Mesothelial cell of epicardium (in vitro differentiated cells): ENCODE measurements at regions not wholly inside any gene's neighbourhood (a gene's known extent, or its start where the extent isn't known, plus 50 kb on each side); places are given as distances from the start of the nearest gene placed in this dataset.

ENCODE experiments used
- DNase-seq, 2 experiments: peaks; one replicate each; pipeline ENCODE4 v3.0.0; 2021; ENCODE audit warnings: low spot score in 2 of 2; ENCODE audit not compliant: unreplicated experiment in 2 of 2
- H3K27ac Mint-ChIP-seq: 2 replicates; pipeline ENCODE4 v1.8.0; 2021; ENCODE audit warnings: mixed read lengths
- H3K27me3 Mint-ChIP-seq: 2 replicates; pipeline ENCODE4 v1.8.0; 2021; ENCODE audit warnings: low read depth, mixed read lengths
- H3K36me3 Mint-ChIP-seq: 2 replicates; pipeline ENCODE4 v1.8.0; 2021; ENCODE audit warnings: mixed read lengths
- H3K4me1 Mint-ChIP-seq: 2 replicates; pipeline ENCODE4 v1.8.0; 2021; ENCODE audit warnings: mixed read lengths
- H3K4me3 Mint-ChIP-seq: 2 replicates; pipeline ENCODE4 v1.8.0; 2021; ENCODE audit warnings: mild to moderate bottlenecking, moderate library complexity, mixed read lengths
- H3K9me3 Mint-ChIP-seq: 2 replicates; pipeline ENCODE4 v1.8.0; 2021; ENCODE audit warnings: mixed read lengths
- TF ChIP-seq, protein P1 (sequence below): fragments of 200-600 bp; sonication (generic); IDR thresholded peaks from one replicate; pipeline ENCODE4 v1.5.0; 2021; ENCODE audit warnings: antibody characterized with exemption; ENCODE audit not compliant: unreplicated experiment

GRCh38 chr7:68376131-68376661 is 1222.1 kb upstream of the AUTS2 start:
- DNase-seq: no peak
- TF ChIP-seq, protein P1, sequence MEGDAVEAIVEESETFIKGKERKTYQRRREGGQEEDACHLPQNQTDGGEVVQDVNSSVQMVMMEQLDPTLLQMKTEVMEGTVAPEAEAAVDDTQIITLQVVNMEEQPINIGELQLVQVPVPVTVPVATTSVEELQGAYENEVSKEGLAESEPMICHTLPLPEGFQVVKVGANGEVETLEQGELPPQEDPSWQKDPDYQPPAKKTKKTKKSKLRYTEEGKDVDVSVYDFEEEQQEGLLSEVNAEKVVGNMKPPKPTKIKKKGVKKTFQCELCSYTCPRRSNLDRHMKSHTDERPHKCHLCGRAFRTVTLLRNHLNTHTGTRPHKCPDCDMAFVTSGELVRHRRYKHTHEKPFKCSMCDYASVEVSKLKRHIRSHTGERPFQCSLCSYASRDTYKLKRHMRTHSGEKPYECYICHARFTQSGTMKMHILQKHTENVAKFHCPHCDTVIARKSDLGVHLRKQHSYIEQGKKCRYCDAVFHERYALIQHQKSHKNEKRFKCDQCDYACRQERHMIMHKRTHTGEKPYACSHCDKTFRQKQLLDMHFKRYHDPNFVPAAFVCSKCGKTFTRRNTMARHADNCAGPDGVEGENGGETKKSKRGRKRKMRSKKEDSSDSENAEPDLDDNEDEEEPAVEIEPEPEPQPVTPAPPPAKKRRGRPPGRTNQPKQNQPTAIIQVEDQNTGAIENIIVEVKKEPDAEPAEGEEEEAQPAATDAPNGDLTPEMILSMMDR: no peak
- Mint-ChIP-seq H3K4me1 (peaks cover 19% of the 10 kb centered on the region), H3K9me3 (peaks cover 18% of the 10 kb centered on the region), H3K4me3 (no peak overlapping the region), H3K27ac (peak overlapping the region; percentile 11), H3K36me3 (peaks cover 1% of the 10 kb centered on the region), H3K27me3 (no peaks in the 10 kb centered on the region)

- Mint-ChIP-seq H3K4me1 (peaks cover 5% of the 10 kb centered on the region), H3K27ac (no peak overlapping the region), H3K27me3 (no peaks in the 10 kb centered on the region), H3K4me3 (no peak overlapping the region), H3K36me3 (peaks cover 7% of the 10 kb centered on the region), H3K9me3 (peaks cover 37% of the 10 kb centered on the region)
- TF ChIP-seq, protein P1: no peak
- DNase-seq: no peak
Observed at GRCh38 chr7:68381731-68382130, 1216.5 kb upstream of the AUTS2 start.

GRCh38 chr7:68384581-68384980 is 1213.7 kb upstream of the AUTS2 start:
- H3K27me3 Mint-ChIP-seq: no peaks in the 10 kb centered on the region
- peaks cover 5% of the 10 kb centered on the region for H3K36me3 Mint-ChIP-seq
- TF ChIP-seq, protein P1: no peak
- H3K27ac Mint-ChIP-seq: no peak overlapping the region
- H3K9me3 Mint-ChIP-seq: peaks cover 31% of the 10 kb centered on the region
- no peak for DNase-seq
- peaks cover under 1% of the 10 kb centered on the region for H3K4me1 Mint-ChIP-seq
- no peak overlapping the region for H3K4me3 Mint-ChIP-seq

GRCh38 chr7:68393051-68393450 is 1205.2 kb upstream of the AUTS2 start:
- Mint-ChIP-seq H3K4me3 (no peak overlapping the region), H3K9me3 (peaks cover 19% of the 10 kb centered on the region), H3K4me1 (no peaks in the 10 kb centered on the region), H3K27ac (no peak overlapping the region), H3K36me3 (no peaks in the 10 kb centered on the region), H3K27me3 (no peaks in the 10 kb centered on the region)
- TF ChIP-seq, protein P1: no peak
- DNase-seq: no peak

- DNase-seq: no peak
- Mint-ChIP-seq H3K36me3 (no peaks in the 10 kb centered on the region), H3K4me1 (no peaks in the 10 kb centered on the region), H3K4me3 (no peak overlapping the region), H3K27ac (no peak overlapping the region), H3K9me3 (peaks cover 19% of the 10 kb centered on the region), H3K27me3 (no peaks in the 10 kb centered on the region)
- TF ChIP-seq, protein P1: no peak
Observed at GRCh38 chr7:68394131-68394530, 1204.1 kb upstream of the AUTS2 start.
